ENCODE measurements at regions not wholly inside any gene's neighbourhood (a gene's known extent, or its start where the extent isn't known, plus 50 kb on each side); places are given as distances from the start of the nearest gene placed in this dataset.

DNA sequence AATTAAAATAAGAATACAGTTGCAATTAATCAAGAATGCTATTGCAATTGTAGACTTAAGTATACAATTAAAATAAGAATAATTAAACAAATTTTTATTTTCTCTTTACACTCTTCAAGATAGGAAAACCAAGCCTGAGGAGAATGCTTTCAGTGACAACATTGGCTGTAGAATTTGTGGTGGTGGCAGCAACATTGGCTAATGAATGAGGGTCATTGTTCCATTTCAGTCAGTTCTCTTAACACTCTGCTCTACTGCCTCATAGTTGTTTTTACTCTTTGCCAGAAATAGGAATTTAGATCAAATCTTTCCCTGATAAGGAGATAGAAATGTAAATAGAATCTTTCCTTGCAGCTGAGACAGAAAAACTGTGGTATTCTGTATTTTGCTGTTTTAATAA, 391.6 kb downstream of the PCDH20 start:
- TF ChIP-seq, protein P1, sequence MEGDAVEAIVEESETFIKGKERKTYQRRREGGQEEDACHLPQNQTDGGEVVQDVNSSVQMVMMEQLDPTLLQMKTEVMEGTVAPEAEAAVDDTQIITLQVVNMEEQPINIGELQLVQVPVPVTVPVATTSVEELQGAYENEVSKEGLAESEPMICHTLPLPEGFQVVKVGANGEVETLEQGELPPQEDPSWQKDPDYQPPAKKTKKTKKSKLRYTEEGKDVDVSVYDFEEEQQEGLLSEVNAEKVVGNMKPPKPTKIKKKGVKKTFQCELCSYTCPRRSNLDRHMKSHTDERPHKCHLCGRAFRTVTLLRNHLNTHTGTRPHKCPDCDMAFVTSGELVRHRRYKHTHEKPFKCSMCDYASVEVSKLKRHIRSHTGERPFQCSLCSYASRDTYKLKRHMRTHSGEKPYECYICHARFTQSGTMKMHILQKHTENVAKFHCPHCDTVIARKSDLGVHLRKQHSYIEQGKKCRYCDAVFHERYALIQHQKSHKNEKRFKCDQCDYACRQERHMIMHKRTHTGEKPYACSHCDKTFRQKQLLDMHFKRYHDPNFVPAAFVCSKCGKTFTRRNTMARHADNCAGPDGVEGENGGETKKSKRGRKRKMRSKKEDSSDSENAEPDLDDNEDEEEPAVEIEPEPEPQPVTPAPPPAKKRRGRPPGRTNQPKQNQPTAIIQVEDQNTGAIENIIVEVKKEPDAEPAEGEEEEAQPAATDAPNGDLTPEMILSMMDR (IDR thresholded peaks at IDR 0.05; ENCODE audit: insufficient read depth, missing control alignments), result no peak
- no peak for DNase-seq (ENCODE audit: insufficient read length, low spot score)
- no peak for FAIRE-seq

DNA sequence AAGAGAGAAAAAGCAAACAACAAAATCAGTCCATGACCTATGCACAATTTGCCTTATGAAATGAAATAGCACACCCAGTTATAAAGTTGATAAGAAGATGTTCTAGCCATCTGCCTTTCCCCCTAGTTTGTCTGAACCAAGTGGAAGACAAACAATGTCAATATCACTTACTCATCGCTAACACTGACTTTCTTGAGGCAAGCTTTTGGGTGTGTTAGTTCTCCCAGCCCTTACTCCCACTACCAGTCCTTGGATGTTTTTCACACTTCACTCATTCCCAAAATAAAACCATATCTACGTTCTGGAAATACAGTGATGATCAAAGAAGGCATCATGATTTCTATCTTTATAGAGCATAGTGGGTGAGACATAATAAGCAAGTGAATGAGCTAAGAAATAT, 393.8 kb downstream of the PCDH20 start:
- no peak for FAIRE-seq

DNA sequence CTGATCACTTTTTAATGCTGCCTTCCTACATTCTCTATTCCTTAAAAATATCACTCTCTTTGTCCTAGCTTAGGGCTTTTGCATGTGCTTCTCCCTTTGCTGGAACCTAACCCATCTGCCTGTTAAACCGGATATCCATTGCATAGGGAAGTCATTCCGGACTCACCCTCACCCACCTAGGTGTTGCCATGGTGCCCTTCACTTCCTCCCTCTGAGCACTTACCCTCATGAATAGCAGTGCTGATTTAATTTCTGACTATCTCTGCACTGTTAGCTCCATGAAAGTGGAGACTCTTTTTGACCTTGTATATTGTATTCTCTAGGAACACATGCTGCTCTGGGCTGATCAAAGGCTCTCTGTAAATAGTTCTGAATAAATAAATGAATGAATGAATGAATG, 401.9 kb downstream of the PCDH20 start:
- FAIRE-seq (no peak), DNase-seq (ENCODE audit: insufficient read length, low spot score) (no peak)
- TF ChIP-seq, protein P1 (IDR thresholded peaks at IDR 0.05; ENCODE audit: insufficient read depth, missing control alignments), result no peak

More for the DNA sequence above, 393.8 kb downstream of the PCDH20 start:
- TF ChIP-seq, protein P1 (IDR thresholded peaks at IDR 0.05; ENCODE audit: insufficient read depth, missing control alignments), result no peak
- no peak for DNase-seq (ENCODE audit: insufficient read length, low spot score)

DNA sequence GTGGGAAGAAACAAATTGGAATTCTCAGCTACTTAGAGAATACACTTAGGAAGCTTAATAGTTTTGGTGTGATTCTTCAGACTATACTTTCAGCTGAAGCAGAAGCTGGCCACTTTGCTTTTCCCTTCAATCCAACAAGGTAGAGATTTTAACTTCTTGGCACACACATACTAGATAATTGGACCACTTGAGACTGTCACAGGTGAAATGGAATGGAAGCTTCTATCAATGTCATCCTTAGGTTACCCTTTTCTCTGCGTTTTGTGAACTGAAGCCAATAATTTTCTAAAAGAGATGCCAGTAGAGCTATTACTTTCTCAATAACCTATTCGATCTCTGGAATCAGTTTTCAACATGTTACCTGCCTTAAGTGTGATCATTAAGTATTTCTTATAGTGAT, 405.3 kb downstream of the PCDH20 start:
- FAIRE-seq, result no peak
- TF ChIP-seq, protein P1 (IDR thresholded peaks at IDR 0.05; ENCODE audit: insufficient read depth, missing control alignments), result no peak
- DNase-seq (ENCODE audit: insufficient read length, low spot score), result no peak

DNA sequence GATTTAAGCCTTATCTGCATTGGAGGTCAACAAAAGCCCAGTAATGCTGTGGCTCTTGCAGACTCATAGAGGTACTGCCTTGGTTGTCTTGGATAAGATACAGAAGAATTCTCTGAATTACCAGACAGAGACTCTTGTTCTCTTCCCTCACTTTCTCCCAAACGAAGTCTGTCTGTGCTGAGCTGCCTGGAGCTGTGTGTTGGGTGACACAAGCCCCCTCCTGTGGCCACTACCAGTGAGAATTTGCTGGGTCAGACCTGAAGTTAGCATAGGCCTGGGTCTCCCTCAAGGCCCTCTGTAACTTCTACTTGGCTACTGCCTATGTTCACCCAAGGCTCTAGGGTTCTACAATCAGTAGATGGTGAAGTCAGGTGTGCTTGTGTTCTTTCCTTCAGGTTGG, 413.0 kb downstream of the PCDH20 start:
- DNase-seq (ENCODE audit: insufficient read length, low spot score), result no peak
- no peak for FAIRE-seq
- TF ChIP-seq, protein P1 (IDR thresholded peaks at IDR 0.05; ENCODE audit: insufficient read depth, missing control alignments), result no peak

DNA sequence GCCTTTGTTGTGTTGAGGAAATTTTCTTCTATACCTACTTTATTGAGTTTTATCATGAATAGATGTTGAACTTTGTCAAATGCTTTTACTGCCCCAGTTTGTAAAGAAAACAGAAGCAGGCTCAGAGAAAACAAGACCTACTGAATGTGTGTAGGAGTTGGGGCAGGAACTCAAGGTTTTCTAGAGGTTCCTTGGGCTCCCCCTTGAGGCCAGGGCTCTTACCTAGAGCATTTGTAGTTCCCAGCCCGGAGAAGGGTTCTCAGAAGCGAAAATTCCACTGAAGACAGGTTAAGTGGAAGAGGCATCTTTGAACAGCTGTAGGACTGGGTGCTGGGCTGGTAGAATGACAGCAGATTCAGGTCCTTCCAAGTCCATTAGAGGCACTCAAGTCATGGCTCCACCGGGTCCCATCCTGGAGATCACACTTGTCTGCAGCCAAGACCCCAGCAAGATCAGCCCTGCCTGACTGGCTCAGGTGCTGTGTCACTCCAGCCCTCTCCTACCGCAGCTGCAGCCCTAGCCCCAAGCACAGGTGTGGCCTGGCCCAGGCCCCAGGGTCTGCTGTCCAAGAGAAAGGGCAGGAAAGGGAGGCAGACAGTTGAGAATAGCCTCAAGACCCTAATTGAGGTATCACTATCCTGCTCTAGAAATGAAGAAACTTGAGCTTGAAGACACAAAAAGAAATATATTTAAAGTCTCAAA, 425.5 kb downstream of the PCDH20 start:
- DNase-seq (ENCODE audit: insufficient read length, low spot score) (no peak), FAIRE-seq (no peak)
- TF ChIP-seq, protein P1 (IDR thresholded peaks at IDR 0.05; ENCODE audit: insufficient read depth, missing control alignments), result peak; percentile 48

DNA sequence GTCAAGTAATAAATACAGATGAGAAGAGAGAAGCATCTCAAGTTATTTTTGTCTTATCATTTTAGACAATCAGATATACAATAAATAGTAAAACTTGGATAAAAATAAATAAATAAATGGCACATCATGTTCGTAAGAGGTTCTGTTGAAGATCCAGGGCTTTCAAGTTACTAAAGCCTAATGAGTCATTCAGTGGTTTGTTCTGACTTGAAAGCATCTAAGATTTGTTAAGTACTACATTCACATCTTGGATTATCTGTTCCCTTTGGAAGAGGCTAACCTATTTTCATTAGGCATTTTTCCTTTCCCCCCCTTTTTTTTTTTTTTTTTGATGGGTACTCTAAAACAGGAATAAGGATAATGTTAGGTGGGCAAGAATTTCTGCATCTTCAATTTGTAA, 429.3 kb downstream of the PCDH20 start:
- DNase-seq (ENCODE audit: insufficient read length, low spot score) (no peak), FAIRE-seq (no peak)
- TF ChIP-seq, protein P1 (IDR thresholded peaks at IDR 0.05; ENCODE audit: insufficient read depth, missing control alignments), result no peak

All from D721Med (cell line).